Endodermal cell (in vitro differentiated cells): ENCODE measurements at regions not wholly inside any gene's neighbourhood (a gene's known extent, or its start where the extent isn't known, plus 50 kb on each side); places are given as distances from the start of the nearest gene placed in this dataset.

ENCODE experiments used
- DNase-seq: peaks from one replicate; pipeline ENCODE4 v3.0.0-alpha.2; 2017
- H3K27ac ChIP-seq: 2 replicates; pipeline ENCODE4 v1.5.1; 2013; ENCODE audit warnings: mild to moderate bottlenecking, low read depth, low read length, moderate library complexity
- H3K27me3 ChIP-seq: 2 replicates; pipeline ENCODE4 v1.6.1; 2013; ENCODE audit warnings: mild to moderate bottlenecking, low read length, moderate library complexity; ENCODE audit not compliant: insufficient read depth, control insufficient read depth, poor library complexity, severe bottlenecking
- H3K36me3 ChIP-seq: 2 replicates; pipeline ENCODE4 v1.7.0; 2013; ENCODE audit warnings: mild to moderate bottlenecking, low read length, moderate library complexity; ENCODE audit not compliant: control insufficient read depth, insufficient read depth
- H3K4me1 ChIP-seq: one replicate; pipeline ENCODE4 v1.7.0; 2013; ENCODE audit warnings: low read length; ENCODE audit not compliant: control insufficient read depth, insufficient read depth
- H3K4me3 ChIP-seq: 2 replicates; pipeline ENCODE4 v1.5.1; 2013; ENCODE audit warnings: mild to moderate bottlenecking, low read length, moderate library complexity
- H3K9ac ChIP-seq: 2 replicates; pipeline ENCODE4 v1.6.1; 2013; ENCODE audit warnings: mild to moderate bottlenecking, low read length, moderate library complexity; ENCODE audit not compliant: poor library complexity, severe bottlenecking; ENCODE audit errors: extremely low read depth
- H3K9me3 ChIP-seq: 2 replicates; pipeline ENCODE4 v1.6.1; 2013; ENCODE audit warnings: mild to moderate bottlenecking, low read length, moderate library complexity; ENCODE audit not compliant: control insufficient read depth
- H3K27ac Mint-ChIP-seq: 2 replicates; pipeline ENCODE4 v1.8.0; 2020; ENCODE audit warnings: mixed read lengths
- H3K27me3 Mint-ChIP-seq: 2 replicates; pipeline ENCODE4 v1.8.0; 2021; ENCODE audit warnings: mild to moderate bottlenecking, mixed read lengths; ENCODE audit not compliant: insufficient read depth
- H3K36me3 Mint-ChIP-seq: 2 replicates; pipeline ENCODE4 v1.8.0; 2020; ENCODE audit warnings: low read depth, mixed read lengths
- H3K4me1 Mint-ChIP-seq: 2 replicates; pipeline ENCODE4 v1.8.0; 2020; ENCODE audit warnings: mixed read lengths
- H3K4me3 Mint-ChIP-seq: 2 replicates; pipeline ENCODE4 v1.8.0; 2020; ENCODE audit warnings: mild to moderate bottlenecking, moderate library complexity, mixed read lengths
- H3K9me3 Mint-ChIP-seq: 2 replicates; pipeline ENCODE4 v1.8.0; 2020; ENCODE audit warnings: mild to moderate bottlenecking, mixed read lengths
- CTCF ChIP-seq: fragments of 200-600 bp; sonication (generic); conservative IDR thresholded peaks from 2 replicates; pipeline ENCODE4 v1.5.0; 2021; ENCODE audit warnings: antibody characterized with exemption, mild to moderate bottlenecking
- WGBS, 2 experiments: methylation state at CpG; one replicate each; pipeline versions ENCODE4 v1.1.5 to v1.1.7; 2013; ENCODE audit warnings: missing lambda C conversion rate in 2 of 2, mixed read lengths in 1 of 2; ENCODE audit not compliant: insufficient coverage in 1 of 2, insufficient read length in 1 of 2; 5-methylcytosine and 5-hydroxymethylcytosine counted together

DNA sequence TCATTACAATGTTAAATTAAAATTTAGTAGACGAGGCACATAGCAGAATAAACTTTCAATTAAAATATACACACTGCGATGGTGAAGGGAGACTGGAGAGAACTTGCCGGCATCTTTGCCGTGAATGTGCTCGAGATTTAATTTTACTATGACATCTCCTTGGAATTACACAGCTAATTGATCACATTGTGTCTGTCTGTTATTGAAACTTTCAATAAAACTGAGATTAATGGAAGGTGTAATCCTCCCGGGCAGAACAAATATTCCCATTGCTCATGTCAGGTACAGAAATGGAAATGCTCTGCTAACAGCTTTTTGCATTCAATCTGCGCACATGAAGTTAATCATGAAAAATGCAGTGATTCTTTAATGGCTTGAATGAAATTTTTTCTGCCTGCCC lies 210.1 kb upstream of the NLRP1 start:
- TF ChIP-seq CTCF = no peak
- Mint-ChIP-seq H3K4me1 (peaks cover 7% of the 10 kb centered on the region), H3K4me3 (no peak overlapping the region), H3K36me3 (no peaks in the 10 kb centered on the region), H3K9me3 (peaks cover 9% of the 10 kb centered on the region), H3K27me3 (peaks cover 51% of the 10 kb centered on the region), H3K27ac (no peak overlapping the region)
- Histone ChIP-seq H3K4me1 (no peaks in the 10 kb centered on the region), H3K4me3 (no peak overlapping the region), H3K36me3 (no peaks in the 10 kb centered on the region), H3K27me3 (peaks cover 3% of the 10 kb centered on the region), H3K9ac (no peak overlapping the region), H3K27ac (no peak overlapping the region), H3K9me3 (peaks cover 13% of the 10 kb centered on the region)
- no peak for DNase-seq
- WGBS, 2 experiments = 94 to 97% methylated on average over 6 to 7 of the region's 7 CpGs

DNA sequence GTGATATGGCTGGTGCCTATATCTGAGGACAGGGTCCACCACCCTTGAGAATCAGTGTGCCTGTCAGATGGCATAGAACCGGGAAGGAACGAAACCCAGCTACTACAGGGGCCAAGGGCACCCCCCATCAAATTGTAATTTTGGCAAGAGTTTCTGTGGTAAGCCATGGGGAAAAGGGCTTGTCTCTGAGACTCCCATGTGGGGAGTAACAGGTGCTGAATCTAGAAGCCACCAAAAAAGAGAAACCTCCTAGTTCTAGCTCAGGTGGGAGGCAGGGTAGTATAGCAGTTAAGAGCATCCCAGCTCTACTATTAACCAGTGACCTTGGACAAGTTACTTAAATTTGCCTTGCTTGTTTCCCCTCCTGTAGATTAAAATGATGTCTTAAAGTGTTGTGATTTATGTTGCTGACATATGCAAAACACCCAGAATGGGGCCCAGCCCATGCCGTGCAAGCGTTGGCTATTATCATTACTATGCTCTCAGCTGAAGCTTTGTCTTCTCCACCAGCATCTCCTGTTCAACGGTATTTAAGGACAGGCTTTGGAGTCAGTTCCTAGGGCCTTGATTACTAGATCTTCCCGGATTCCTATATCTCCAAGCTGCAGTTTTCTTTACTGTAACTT lies 210.7 kb upstream of the NLRP1 start:
- WGBS, 2 experiments = 88 to 89% methylated on average over 3 to 6 of the region's 6 CpGs
- peaks cover 13% of the 10 kb centered on the region for H3K9me3 ChIP-seq
- no peak overlapping the region for H3K27ac ChIP-seq
- no peak overlapping the region for H3K4me3 ChIP-seq
- no peak for TF ChIP-seq CTCF
- H3K4me1 ChIP-seq = no peaks in the 10 kb centered on the region
- no peak overlapping the region for H3K9ac ChIP-seq
- no peaks in the 10 kb centered on the region for H3K36me3 ChIP-seq
- Mint-ChIP-seq H3K4me3 (no peak overlapping the region), H3K27me3 (peaks cover 55% of the 10 kb centered on the region), H3K4me1 (peaks cover 7% of the 10 kb centered on the region), H3K9me3 (peaks cover 9% of the 10 kb centered on the region), H3K27ac (no peak overlapping the region), H3K36me3 (no peaks in the 10 kb centered on the region)
- H3K27me3 ChIP-seq = peaks cover 9% of the 10 kb centered on the region
- DNase-seq = no peak

- peak; percentile 64 for DNase-seq
- H3K27me3 Mint-ChIP-seq = peaks cover 47% of the 10 kb centered on the region
- H3K9me3 ChIP-seq = peaks cover 8% of the 10 kb centered on the region
- no peaks in the 10 kb centered on the region for H3K36me3 ChIP-seq
- no peak overlapping the region for H3K4me3 ChIP-seq
- H3K4me1 ChIP-seq = peaks cover 6% of the 10 kb centered on the region
- H3K4me1 Mint-ChIP-seq = peaks cover 11% of the 10 kb centered on the region
- H3K27me3 ChIP-seq = peaks cover 10% of the 10 kb centered on the region
- 45 to 49% methylated on average over 8 to 12 of the region's 12 CpGs for WGBS, 2 experiments
- no peak overlapping the region for H3K27ac ChIP-seq
- no peak overlapping the region for H3K4me3 Mint-ChIP-seq
- no peak overlapping the region for H3K27ac Mint-ChIP-seq
- H3K36me3 Mint-ChIP-seq = no peaks in the 10 kb centered on the region
- peaks cover 9% of the 10 kb centered on the region for H3K9me3 Mint-ChIP-seq
- TF ChIP-seq CTCF = no peak
- H3K9ac ChIP-seq = no peak overlapping the region
Observed at GRCh38 chr17:5797447-5798050, 213.2 kb upstream of the NLRP1 start.
